IPS-NIHi11 (cell line): ENCODE measurements at regions not wholly inside any gene's neighbourhood (a gene's known extent, or its start where the extent isn't known, plus 50 kb on each side); places are given as distances from the start of the nearest gene placed in this dataset.
"Not testable (repeated sequence)": the region's sequence is repeated elsewhere in the genome, so short reads cannot be mapped to it uniquely, and the experiment has no call there.

Experiments used
- DNase-seq: peaks from one replicate; pipeline ENCODE4 v3.0.0; 2012; ENCODE audit warnings: mixed read lengths, low spot score

- no peak for DNase-seq
Observed at GRCh38 chr4:181119186-181119585, 1124.0 kb upstream of the TENM3 start.

- DNase-seq = no peak
Observed at GRCh38 chr4:181121733-181122132, 1121.5 kb upstream of the TENM3 start.

GRCh38 chr4:181127171-181127570, 1116.0 kb upstream of the TENM3 start:
- DNase-seq = no peak

GRCh38 chr4:181130317-181130716, 1112.9 kb upstream of the TENM3 start:
- not testable (repeated sequence) for DNase-seq

GRCh38 chr4:181137351-181137750, 1105.9 kb upstream of the TENM3 start:
- no peak for DNase-seq

- no peak for DNase-seq
Observed at GRCh38 chr4:181138116-181138515, 1105.1 kb upstream of the TENM3 start.

GRCh38 chr4:181140037-181140603, 1103.1 kb upstream of the TENM3 start:
- no peak for DNase-seq

- peak; percentile 77 for DNase-seq
Observed at GRCh38 chr4:181143250-181143854, 1099.8 kb upstream of the TENM3 start.

- no peak for DNase-seq
Observed at GRCh38 chr4:181146051-181146450, 1097.2 kb upstream of the TENM3 start.

GRCh38 chr4:181147416-181147951, 1095.7 kb upstream of the TENM3 start:
- no peak for DNase-seq

GRCh38 chr4:181148470-181148869, 1094.7 kb upstream of the TENM3 start:
- no peak for DNase-seq

- DNase-seq = peak; percentile 26
Observed at GRCh38 chr4:181150191-181150590, 1093.0 kb upstream of the TENM3 start.

GRCh38 chr4:181151856-181152255, 1091.3 kb upstream of the TENM3 start:
- DNase-seq = no peak

- no peak for DNase-seq
Observed at GRCh38 chr4:181157647-181158046, 1085.6 kb upstream of the TENM3 start.

- DNase-seq = no peak
Observed at GRCh38 chr4:181158971-181159370, 1084.2 kb upstream of the TENM3 start.

GRCh38 chr4:181161669-181162068, 1081.5 kb upstream of the TENM3 start:
- no peak for DNase-seq

- no peak for DNase-seq
Observed at GRCh38 chr4:181162266-181162665, 1080.9 kb upstream of the TENM3 start.

- DNase-seq = no peak
Observed at GRCh38 chr4:181162676-181163075, 1080.5 kb upstream of the TENM3 start.

GRCh38 chr4:181166742-181167399, 1076.3 kb upstream of the TENM3 start:
- peak; percentile 59 for DNase-seq

- no peak for DNase-seq
Observed at GRCh38 chr4:181168011-181168805, 1075.0 kb upstream of the TENM3 start.

- DNase-seq = no peak
Observed at GRCh38 chr4:181173046-181173445, 1070.2 kb upstream of the TENM3 start.

- DNase-seq = no peak
Observed at GRCh38 chr4:181176306-181176705, 1066.9 kb upstream of the TENM3 start.

GRCh38 chr4:181181331-181181730, 1061.9 kb upstream of the TENM3 start:
- DNase-seq = no peak
